HG03159 (cell line): ENCODE measurements at regions not wholly inside any gene's neighbourhood (a gene's known extent, or its start where the extent isn't known, plus 50 kb on each side); places are given as distances from the start of the nearest gene placed in this dataset.
A peak's percentile ranks its signal among the peaks of the same experiment; 100 is the strongest.
"Not testable (repeated sequence)": the region's sequence is repeated elsewhere in the genome, so short reads cannot be mapped to it uniquely, and the experiment has no call there.

Source experiments
- ATAC-seq: cut with Tn5 transposase; IDR thresholded peaks from one replicate; pipeline ENCODE4 v1.9.1; 2021; ENCODE audit warnings: mild to moderate bottlenecking, moderate library complexity; ENCODE audit not compliant: unreplicated experiment

GRCh38 chr1:76687307-76688175 lies 179.7 kb upstream of the ST6GALNAC5 start:
- no peak for ATAC-seq

DNA sequence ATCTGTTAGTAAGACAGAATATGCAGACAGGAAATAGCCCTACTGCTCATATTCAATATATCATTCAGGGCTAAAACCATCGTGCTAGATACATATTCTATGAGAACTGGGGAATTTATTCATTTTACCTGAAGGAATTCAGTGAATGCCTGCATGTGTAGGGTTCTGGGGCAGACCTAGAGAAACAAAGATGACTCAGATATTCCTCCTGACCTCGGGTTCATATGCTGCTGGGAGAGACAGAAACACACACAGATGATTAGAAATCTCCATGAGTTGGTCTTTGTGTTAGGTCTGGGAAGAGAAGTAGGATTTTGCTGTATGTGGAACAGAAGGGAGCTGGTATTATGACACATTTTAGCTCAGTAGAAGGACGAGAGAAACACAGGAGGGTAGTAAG lies 176.5 kb upstream of the ST6GALNAC5 start:
- no peak for ATAC-seq

DNA sequence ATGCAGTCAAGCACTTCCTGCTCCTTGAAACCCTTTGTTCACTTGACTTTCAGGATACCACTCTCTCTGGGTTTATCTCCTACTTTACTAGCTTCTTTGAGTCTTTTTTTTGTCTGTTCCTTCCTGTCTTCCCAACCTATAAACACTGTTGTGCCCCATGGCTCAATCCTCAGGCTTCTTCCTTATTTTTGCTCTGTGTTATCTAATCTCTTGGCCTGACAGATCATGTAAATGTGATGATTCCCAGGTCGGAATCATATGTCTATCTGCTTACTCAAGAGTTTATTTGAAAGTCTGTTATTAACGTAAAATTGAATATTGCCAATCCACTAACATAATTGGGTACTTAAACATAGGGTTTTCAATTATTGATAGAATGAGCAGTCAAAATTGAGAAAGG lies 171.7 kb upstream of the ST6GALNAC5 start:
- ATAC-seq, result no peak

GRCh38 chr1:76697361-76697760 lies 169.9 kb upstream of the ST6GALNAC5 start:
- ATAC-seq, result no peak

- not testable (repeated sequence) for ATAC-seq
Observed at GRCh38 chr1:76699646-76700045, 167.6 kb upstream of the ST6GALNAC5 start.

DNA sequence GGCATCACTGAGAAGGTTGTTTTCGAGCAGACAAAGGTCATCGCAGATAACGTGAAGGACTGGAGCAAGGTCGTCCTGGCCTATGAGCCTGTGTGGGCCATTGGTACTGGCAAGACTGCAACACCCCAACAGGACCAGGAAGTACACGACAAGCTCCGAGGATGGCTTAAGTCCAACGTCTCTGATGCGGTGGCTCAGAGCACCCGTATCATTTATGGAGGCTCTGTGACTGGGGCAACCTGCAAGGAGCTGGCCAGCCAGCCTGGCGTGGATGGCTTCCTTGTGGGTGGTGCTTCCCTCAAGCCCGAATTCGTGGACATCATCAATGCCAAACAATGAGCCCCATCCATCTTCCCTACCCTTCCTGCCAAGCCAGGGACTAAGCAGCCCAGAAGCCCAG lies 167.1 kb upstream of the ST6GALNAC5 start:
- ATAC-seq, result not testable (repeated sequence)

DNA sequence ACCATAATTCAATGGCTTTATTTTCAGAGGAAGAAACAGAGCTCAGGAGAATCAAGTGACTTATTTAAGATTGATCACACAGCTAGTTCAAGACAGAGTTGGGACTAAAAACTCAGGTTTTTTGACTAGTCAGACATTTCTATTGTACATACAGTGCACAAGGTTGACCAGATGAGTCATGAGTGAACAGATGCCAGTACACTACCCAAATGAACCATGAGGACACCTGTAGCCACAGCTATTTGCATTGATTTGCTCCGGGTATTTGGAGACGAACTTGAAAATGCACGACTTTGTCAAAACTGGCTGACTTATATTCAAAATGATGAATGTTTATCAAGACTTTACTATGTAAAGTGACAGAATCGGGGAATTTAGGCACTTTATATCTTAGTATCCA lies 161.7 kb upstream of the ST6GALNAC5 start:
- no peak for ATAC-seq

DNA sequence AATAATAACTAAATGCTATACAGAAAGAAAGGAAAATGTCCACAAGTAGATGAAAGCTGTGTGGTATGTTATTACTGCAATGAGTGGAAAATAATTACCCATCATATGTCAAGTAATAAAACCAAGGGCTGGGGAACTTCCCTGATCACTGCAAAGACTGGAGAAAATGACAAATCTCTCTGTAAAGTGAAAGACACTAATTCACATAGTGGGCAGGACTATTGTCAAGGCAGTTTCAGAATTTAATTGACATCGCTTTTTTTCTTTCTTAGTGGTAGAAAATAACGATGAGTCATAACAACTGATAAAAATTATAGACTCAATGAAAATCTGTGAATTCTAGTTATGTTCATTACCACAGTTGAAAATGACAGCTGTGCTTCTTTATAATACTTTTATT lies 153.7 kb upstream of the ST6GALNAC5 start:
- peak; percentile 49 for ATAC-seq

DNA sequence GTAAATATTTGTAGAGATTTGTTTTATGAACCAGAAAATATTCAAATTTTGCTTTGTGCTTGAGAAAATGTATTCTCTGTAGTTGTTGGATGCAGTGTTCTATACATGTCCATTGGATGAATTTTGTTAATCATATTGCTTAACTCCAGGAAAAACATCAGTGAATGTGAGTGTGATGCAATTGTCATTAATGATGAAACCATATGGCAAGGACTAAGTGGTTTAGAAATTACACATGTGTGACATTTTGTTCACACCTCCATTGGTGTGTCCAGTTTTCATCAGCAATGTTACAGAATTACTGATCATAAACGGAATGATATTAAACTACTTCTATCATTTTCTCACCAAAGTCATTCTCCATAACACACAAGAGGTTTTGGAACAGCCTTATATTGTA lies 151.8 kb upstream of the ST6GALNAC5 start:
- ATAC-seq, result no peak

DNA sequence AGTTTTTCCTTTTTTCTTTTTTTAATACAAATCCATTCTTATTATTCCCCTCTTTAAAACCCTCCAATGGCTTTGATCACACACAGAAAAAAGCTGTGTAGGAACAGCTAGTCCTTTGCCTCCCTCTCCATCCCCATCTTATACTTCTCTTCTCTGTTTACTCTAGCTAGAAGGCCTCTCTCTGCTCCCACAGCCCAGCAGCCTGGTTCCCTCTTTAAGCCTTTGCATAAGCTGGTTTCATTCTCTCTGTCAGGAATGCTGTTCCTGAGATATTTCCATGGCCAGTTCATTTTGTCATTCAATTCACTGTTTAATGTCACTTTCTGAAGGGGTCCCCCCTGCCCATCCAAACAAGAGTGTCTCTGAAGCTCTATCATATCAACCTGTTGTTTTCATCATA lies 143.3 kb upstream of the ST6GALNAC5 start:
- no peak for ATAC-seq

DNA sequence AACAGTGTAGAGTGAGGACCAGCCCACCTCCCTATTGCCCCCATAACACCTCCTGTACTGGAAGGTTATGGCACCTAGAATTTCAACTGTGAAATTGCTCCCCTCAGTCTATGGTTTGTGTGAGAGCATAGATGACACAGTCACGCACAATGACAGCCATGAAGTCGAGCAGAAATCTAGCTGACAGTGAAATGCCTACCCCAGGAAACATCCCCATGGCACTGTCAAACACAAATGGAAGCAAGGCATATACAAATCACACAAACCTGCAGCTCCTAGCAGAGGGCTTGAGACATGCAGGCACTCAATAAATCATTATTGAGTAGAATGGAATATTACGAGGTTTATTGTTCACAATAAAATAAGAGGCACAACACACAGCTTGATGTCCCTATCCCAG lies 142.5 kb upstream of the ST6GALNAC5 start:
- ATAC-seq, result no peak

DNA sequence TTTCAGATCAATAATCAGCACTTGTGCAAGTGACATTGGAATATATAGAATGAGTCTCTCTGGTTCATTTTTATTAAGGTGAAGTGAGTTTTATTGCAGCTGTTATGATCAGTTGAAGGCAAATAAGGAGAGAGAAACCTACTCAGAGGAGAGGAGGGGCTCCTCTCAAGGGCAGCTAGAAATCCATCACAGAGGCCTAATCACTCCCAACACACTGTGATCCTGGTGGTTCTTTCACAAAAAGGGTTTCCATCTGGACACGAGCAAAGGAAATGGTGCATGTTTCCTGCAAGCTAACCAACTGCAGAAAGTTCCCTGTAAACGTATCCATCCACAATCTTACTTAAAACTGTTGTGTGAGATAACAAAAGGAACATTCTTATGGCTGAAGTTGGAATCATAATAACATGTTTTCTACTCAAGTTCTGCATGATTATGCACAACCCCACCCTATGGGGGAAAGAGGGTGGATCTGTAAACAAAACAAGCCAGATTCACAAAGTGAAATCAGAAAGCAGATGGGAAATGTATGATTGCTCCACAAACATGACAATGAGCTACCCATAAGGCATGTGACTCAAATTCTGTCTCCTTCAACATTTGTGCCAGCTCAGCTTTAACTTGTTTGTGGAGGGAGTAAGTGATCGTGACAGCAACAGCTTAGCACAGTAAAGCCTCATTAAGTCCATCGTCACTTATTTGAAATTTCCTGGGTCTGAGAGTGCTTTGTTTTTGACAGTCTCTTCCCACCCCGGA lies 141.2 kb upstream of the ST6GALNAC5 start:
- ATAC-seq, result no peak

DNA sequence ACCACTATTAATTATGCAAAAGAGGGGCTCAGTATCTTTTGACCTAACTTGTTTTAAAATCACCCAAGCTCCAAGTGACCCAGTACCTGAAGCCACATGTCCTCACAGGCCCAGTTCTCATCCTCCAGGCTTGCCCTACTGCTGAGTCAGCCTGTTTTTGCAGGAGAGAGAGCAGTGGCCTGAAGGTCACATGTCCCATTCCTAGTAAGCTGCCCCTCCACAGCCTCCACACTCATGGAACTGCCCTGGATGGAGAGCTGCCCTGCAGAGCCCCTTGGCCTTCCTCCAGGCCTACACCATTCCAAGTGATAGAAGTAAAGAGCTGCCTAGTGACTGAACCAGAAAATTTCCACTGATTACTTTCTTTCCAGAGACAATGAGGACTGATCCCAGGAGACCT lies 139.8 kb upstream of the ST6GALNAC5 start:
- ATAC-seq, result no peak

DNA sequence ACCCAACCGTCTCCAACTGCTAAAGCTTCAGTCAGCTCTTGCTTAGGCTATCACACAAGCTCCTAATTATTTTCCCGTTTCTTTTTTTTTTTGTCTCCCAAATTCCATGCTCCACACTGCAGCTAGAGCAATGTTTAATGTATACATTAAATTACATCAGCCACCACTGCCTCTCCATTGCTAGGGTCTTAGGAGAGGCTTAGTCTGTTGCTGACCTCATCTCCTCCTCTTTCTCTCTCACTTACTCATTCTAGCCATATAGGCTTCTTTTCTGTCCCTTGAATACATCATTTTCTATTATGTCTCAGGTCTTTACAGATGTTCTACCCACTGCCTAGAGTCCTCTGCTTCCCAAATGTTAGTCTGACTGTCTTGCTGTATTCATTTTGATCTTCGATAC lies 138.1 kb upstream of the ST6GALNAC5 start:
- ATAC-seq, result no peak

DNA sequence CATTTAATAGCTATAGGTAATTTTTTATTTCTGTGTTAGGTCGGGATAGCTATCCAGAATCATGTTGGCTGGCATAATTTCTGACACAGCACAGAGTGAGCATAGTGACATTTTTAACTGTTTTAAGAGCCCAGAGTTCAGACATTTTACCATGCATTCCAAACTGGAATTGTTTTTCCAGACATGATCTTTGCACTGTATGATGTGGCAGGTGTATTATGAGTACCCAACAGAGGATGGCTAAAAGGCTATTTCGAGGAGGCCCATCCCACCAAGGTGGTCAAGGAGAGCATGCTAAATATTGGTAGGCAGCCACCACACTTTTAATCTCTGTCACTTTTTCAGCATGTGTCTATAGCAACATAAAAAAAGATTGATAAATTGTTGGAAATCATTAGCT lies 137.3 kb upstream of the ST6GALNAC5 start:
- no peak for ATAC-seq

DNA sequence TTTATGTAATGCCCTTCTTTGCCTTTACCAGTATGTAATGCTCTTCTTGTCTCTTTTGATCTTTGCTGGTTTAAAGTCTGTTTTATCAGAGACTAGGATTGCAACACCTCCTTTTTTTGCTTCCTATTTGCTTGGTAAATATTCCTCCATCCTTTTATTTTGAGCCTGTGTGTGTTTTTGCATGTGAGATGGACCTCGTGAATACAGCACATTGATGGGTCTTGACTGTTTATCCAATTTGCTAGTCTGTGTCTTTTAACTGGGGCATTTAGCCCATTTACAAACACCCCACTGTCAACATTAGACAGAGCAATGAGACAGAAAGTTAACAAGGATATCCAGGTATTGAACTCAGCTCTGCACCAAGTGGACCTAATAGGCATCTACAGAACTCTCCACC lies 128.9 kb upstream of the ST6GALNAC5 start:
- ATAC-seq, result not testable (repeated sequence)

DNA sequence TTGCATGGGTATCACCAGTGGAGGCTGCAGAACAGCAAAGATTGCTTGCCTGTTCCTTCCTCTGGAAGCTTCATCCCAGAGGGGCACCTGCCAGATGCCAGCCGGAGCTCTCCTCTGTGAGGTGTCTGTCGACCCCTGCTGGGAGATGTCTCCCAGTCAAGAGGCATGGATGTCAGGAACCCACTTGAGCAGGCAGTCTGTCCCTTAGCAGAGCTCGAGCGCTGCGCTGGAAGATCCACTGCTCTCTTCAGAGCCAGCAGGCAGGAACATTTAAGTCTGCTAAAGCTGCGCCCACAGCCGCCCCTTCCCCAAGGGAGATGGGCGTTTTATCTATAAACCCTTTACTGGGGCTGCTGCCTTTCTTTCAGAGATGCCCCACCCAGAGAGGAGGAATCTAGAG lies 126.3 kb upstream of the ST6GALNAC5 start:
- not testable (repeated sequence) for ATAC-seq

GRCh38 chr1:76744989-76745388 lies 122.3 kb upstream of the ST6GALNAC5 start:
- no peak for ATAC-seq

DNA sequence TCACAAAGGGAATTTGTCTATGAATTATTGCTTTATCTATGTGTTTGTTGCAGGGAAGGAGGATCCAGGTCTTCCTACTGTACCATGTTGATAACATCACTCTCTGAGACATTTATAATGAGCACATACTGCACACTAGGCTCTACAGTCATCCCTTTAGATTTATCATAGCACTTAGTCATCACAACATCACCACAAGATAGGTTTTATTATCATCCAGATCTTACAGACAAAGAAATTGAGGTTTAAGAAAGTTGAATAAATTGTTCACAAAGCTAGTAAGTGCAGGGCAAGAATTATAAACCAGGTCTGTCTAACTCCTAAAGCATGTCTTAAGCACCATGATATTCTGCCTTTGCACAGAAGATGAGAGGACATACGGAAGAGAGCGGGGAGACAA lies 121.1 kb upstream of the ST6GALNAC5 start:
- ATAC-seq, result no peak

DNA sequence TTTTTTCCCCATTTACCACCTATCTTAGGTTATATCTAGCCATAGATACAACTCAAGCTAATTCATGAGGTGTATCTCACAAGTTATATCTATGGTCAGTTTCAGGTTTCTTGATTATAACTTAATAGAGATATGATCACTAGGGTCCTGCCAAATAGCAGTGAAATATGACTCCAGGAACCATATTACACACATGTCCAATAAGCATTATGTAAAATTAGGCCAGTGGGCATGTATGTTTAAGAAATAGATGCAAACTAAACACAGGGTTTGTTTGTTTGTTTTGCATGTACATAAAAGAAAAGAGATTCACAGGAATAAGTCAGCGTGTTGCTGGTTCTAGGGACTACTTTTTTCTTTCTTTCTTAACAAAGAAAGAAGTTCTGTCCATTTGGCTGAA lies 112.5 kb upstream of the ST6GALNAC5 start:
- no peak for ATAC-seq

GRCh38 chr1:76759171-76759860 lies 108.0 kb upstream of the ST6GALNAC5 start:
- ATAC-seq, result no peak

DNA sequence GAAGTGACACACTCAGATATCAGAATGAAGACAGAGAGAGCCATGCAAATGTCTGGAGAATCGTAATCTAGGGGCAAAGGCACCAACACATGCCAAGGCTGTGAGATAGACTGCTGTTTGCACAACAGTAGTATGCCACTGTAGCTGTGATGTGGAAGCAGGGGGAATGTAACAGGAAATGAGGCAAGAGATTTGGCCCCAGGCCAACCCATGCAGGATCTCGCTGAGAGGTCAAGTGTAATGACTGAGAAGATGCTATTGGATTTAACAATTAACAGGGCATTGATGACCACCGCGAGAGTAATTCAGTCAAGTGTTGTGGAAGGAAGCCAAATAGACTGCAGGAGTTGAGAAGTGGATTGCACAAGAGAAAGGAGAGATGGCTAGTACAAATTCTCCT lies 107.3 kb upstream of the ST6GALNAC5 start:
- no peak for ATAC-seq
